ENCODE measurements at regions not wholly inside any gene's neighbourhood (a gene's known extent, or its start where the extent isn't known, plus 50 kb on each side); places are given as distances from the start of the nearest gene placed in this dataset.

DNA sequence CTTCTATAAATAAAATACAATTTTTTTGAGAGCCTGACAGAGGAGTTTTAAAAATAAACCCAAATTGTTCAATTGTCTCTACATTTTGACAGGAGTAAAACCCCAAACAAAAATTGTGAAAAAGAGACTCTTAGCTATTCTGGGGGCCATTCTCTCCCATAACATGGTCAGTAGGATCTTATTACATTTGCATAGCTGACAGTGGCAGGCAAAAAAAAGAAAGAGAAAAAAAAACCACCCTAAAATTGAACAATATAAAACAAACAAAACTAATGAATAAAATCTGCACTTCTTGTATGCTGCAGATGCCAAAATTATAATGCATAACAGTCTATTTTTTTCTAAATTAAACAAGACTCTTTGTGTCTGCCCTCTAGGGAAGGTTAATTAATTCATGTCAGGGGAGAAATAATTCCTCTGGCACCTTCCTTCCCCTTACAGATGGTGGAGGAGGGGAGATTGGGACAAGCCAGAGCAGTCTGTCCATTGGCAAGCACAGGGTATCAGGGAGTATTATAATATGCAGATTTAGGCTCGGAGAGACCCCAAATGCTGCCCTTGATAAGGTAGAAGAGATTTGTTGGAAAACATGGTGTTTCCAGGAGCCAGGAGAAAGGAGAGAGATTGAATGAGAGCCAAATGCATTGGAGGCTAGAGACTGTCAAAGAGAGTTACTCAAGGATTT lies 79.7 kb upstream of the CDH6 start:
- no peak overlapping the region for H3K9ac ChIP-seq (ENCODE audit: low read depth, low read length)
- H3K36me3 ChIP-seq (ENCODE audit: insufficient read depth, low read length) = no peaks in the 10 kb centered on the region
- no peak overlapping the region for H3K4me2 ChIP-seq (ENCODE audit: insufficient read depth, low read length)
- ATAC-seq (ENCODE audit: insufficient read depth, low read depth) = no peak
- H3K27ac ChIP-seq (ENCODE audit: low read length) = no peak overlapping the region
- no peak overlapping the region for H2AFZ ChIP-seq (ENCODE audit: low read depth, low read length)
- H3K27me3 ChIP-seq (ENCODE audit: insufficient read depth, low read length, poor library complexity) = no peaks in the 10 kb centered on the region
- no peaks in the 10 kb centered on the region for H3K79me2 ChIP-seq (ENCODE audit: insufficient read depth, low read length)
- TF ChIP-seq, protein P1, sequence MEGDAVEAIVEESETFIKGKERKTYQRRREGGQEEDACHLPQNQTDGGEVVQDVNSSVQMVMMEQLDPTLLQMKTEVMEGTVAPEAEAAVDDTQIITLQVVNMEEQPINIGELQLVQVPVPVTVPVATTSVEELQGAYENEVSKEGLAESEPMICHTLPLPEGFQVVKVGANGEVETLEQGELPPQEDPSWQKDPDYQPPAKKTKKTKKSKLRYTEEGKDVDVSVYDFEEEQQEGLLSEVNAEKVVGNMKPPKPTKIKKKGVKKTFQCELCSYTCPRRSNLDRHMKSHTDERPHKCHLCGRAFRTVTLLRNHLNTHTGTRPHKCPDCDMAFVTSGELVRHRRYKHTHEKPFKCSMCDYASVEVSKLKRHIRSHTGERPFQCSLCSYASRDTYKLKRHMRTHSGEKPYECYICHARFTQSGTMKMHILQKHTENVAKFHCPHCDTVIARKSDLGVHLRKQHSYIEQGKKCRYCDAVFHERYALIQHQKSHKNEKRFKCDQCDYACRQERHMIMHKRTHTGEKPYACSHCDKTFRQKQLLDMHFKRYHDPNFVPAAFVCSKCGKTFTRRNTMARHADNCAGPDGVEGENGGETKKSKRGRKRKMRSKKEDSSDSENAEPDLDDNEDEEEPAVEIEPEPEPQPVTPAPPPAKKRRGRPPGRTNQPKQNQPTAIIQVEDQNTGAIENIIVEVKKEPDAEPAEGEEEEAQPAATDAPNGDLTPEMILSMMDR (IDR thresholded peaks at IDR 0.05; ENCODE audit: borderline replicate concordance, extremely low read depth, low read length, poor library complexity, severe bottlenecking) = no peak
- no peak for TF ChIP-seq EZH2 (IDR thresholded peaks at IDR 0.05; ENCODE audit: borderline replicate concordance, low read depth, low read length, severe bottlenecking)
- H3K9me3 ChIP-seq (ENCODE audit: insufficient read depth, low read length, severe bottlenecking) = no peaks in the 10 kb centered on the region
- H3K4me1 ChIP-seq (ENCODE audit: insufficient read depth, low read length) = no peaks in the 10 kb centered on the region
- no peak overlapping the region for H3K4me3 ChIP-seq (ENCODE audit: low read depth in 1 of 2, low read length in 2 of 2)
- DNase-seq = no peak
- H4K20me1 ChIP-seq (ENCODE audit: insufficient read depth, low read length) = no peaks in the 10 kb centered on the region

GRCh38 chr5:31113101-31113500 lies 80.4 kb upstream of the CDH6 start:
- no peak for DNase-seq
- H2AFZ ChIP-seq (ENCODE audit: low read depth, low read length) = no peak overlapping the region

GRCh38 chr5:31107091-31107518 lies 86.4 kb upstream of the CDH6 start:
- H3K79me2 ChIP-seq (ENCODE audit: insufficient read depth, low read length) = no peaks in the 10 kb centered on the region
- H3K36me3 ChIP-seq (ENCODE audit: insufficient read depth, low read length) = no peaks in the 10 kb centered on the region
- H3K4me2 ChIP-seq (ENCODE audit: insufficient read depth, low read length) = no peak overlapping the region
- no peak overlapping the region for H3K9ac ChIP-seq (ENCODE audit: low read depth, low read length)
- H4K20me1 ChIP-seq (ENCODE audit: insufficient read depth, low read length) = no peaks in the 10 kb centered on the region
- no peaks in the 10 kb centered on the region for H3K27me3 ChIP-seq (ENCODE audit: insufficient read depth, low read length, poor library complexity)
- ATAC-seq (ENCODE audit: insufficient read depth, low read depth) (no peak), DNase-seq (no peak)
- no peak overlapping the region for H2AFZ ChIP-seq (ENCODE audit: low read depth, low read length)
- TF ChIP-seq, protein P1 (IDR thresholded peaks at IDR 0.05; ENCODE audit: borderline replicate concordance, extremely low read depth, low read length, poor library complexity, severe bottlenecking) = no peak
- TF ChIP-seq EZH2 (IDR thresholded peaks at IDR 0.05; ENCODE audit: borderline replicate concordance, low read depth, low read length, severe bottlenecking) = no peak
- H3K27ac ChIP-seq (ENCODE audit: low read length) = no peak overlapping the region
- no peak overlapping the region for H3K4me3 ChIP-seq (ENCODE audit: low read depth in 1 of 2, low read length in 2 of 2)
- no peaks in the 10 kb centered on the region for H3K9me3 ChIP-seq (ENCODE audit: insufficient read depth, low read length, severe bottlenecking)
- no peaks in the 10 kb centered on the region for H3K4me1 ChIP-seq (ENCODE audit: insufficient read depth, low read length)

More at GRCh38 chr5:31113101-31113500, 80.4 kb upstream of the CDH6 start:
- Histone ChIP-seq H3K27ac (ENCODE audit: low read length) (no peak overlapping the region), H3K79me2 (ENCODE audit: insufficient read depth, low read length) (no peaks in the 10 kb centered on the region), H3K9ac (ENCODE audit: low read depth, low read length) (no peak overlapping the region), H3K36me3 (ENCODE audit: insufficient read depth, low read length) (no peaks in the 10 kb centered on the region), H3K4me3 (ENCODE audit: low read depth in 1 of 2, low read length in 2 of 2) (no peak overlapping the region), H4K20me1 (ENCODE audit: insufficient read depth, low read length) (no peaks in the 10 kb centered on the region), H3K9me3 (ENCODE audit: insufficient read depth, low read length, severe bottlenecking) (no peaks in the 10 kb centered on the region), H3K4me2 (ENCODE audit: insufficient read depth, low read length) (no peak overlapping the region), H3K27me3 (ENCODE audit: insufficient read depth, low read length, poor library complexity) (no peaks in the 10 kb centered on the region), H3K4me1 (ENCODE audit: insufficient read depth, low read length) (no peaks in the 10 kb centered on the region)
- ATAC-seq (ENCODE audit: insufficient read depth, low read depth) = no peak
- TF ChIP-seq EZH2 (IDR thresholded peaks at IDR 0.05; ENCODE audit: borderline replicate concordance, low read depth, low read length, severe bottlenecking) = no peak
- TF ChIP-seq, protein P1 (IDR thresholded peaks at IDR 0.05; ENCODE audit: borderline replicate concordance, extremely low read depth, low read length, poor library complexity, severe bottlenecking) = no peak

All from DND-41 (cell line).